CD14-positive monocyte (primary cell): ENCODE measurements at regions not wholly inside any gene's neighbourhood (a gene's known extent, or its start where the extent isn't known, plus 50 kb on each side); places are given as distances from the start of the nearest gene placed in this dataset.

Source experiments
- DNase-seq, 3 donors: peaks; one replicate each; pipeline ENCODE4 v3.0.0-alpha.2; 2011 to 2022
- H2AFZ ChIP-seq: 2 replicates; pipeline ENCODE4 v1.6.0; 2012; ENCODE audit warnings: mild to moderate bottlenecking, low read depth, low read length, inconsistent platforms; ENCODE audit not compliant: insufficient read depth, poor library complexity, severe bottlenecking
- H3K27ac ChIP-seq, 2 donors: 1 replicate in 1 of 2; 2 replicates in 1 of 2; pipeline ENCODE4 v1.5.1; 2012 to 2013; ENCODE audit warnings: low read length in 2 of 2, control low read depth in 1 of 2, inconsistent platforms in 1 of 2, low read depth in 1 of 2, mild to moderate bottlenecking in 1 of 2
- H3K27me3 ChIP-seq, 2 donors: one replicate each; pipeline versions ENCODE4 v1.6.0 to v1.6.1; 2011 to 2013; ENCODE audit warnings: low read length in 2 of 2; ENCODE audit not compliant: control insufficient read depth in 2 of 2, insufficient read depth in 2 of 2
- H3K36me3 ChIP-seq, 2 donors: replicated peaks in 1 of 2; 1 replicate in 1 of 2; 2 replicates in 1 of 2; pipeline versions ENCODE4 v1.5.1 to v1.6.1; 2012 to 2013; ENCODE audit warnings: low read length in 2 of 2, control low read depth in 1 of 2, inconsistent platforms in 1 of 2, mild to moderate bottlenecking in 1 of 2; ENCODE audit not compliant: insufficient read depth in 2 of 2, control insufficient read depth in 1 of 2
- H3K4me1 ChIP-seq, 2 donors: 1 replicate in 1 of 2; 2 replicates in 1 of 2; pipeline versions ENCODE4 v1.5.1 to v1.6.1; 2012 to 2013; ENCODE audit warnings: low read length in 2 of 2, control low read depth in 1 of 2, inconsistent platforms in 1 of 2, mild to moderate bottlenecking in 1 of 2, moderate library complexity in 1 of 2; ENCODE audit not compliant: insufficient read depth in 2 of 2, control insufficient read depth in 1 of 2
- H3K4me2 ChIP-seq: replicated peaks from 2 replicates; pipeline ENCODE3; 2012; ENCODE audit warnings: low read length, moderate library complexity, mild to moderate bottlenecking; ENCODE audit not compliant: poor library complexity, severe bottlenecking; ENCODE audit errors: extremely low read depth
- H3K4me3 ChIP-seq, 3 experiments: fragments of 200-600 bp in 1 of 3; sonication (generic) in 1 of 3; replicated peaks in 1 of 3; 1 replicate in 2 of 3; 2 replicates in 1 of 3; pipeline ENCODE4 v1.5.1; 2011 to 2013; ENCODE audit warnings: low read length in 3 of 3, mild to moderate bottlenecking in 3 of 3, control low read depth in 2 of 3, low read depth in 2 of 3, inconsistent platforms in 1 of 3, moderate library complexity in 1 of 3
- H3K79me2 ChIP-seq: 2 replicates; pipeline ENCODE4 v1.6.0; 2012; ENCODE audit warnings: mild to moderate bottlenecking, control low read depth, inconsistent platforms, low read length, moderate library complexity; ENCODE audit not compliant: insufficient read depth
- H3K9ac ChIP-seq: 2 replicates; pipeline ENCODE4 v1.6.0; 2017; ENCODE audit warnings: low read length, mild to moderate bottlenecking; ENCODE audit not compliant: insufficient read depth, poor library complexity, severe bottlenecking
- H3K9me3 ChIP-seq, 2 donors: replicated peaks in 1 of 2; 1 replicate in 1 of 2; 2 replicates in 1 of 2; pipeline versions ENCODE4 v1.5.1 to v1.6.1; 2012 to 2013; ENCODE audit warnings: low read length in 2 of 2, control low read depth in 1 of 2; ENCODE audit not compliant: control insufficient read depth in 1 of 2, insufficient read depth in 1 of 2
- H4K20me1 ChIP-seq: 2 replicates; pipeline ENCODE4 v1.6.0; 2012; ENCODE audit warnings: mild to moderate bottlenecking, low read length, control low read depth, moderate library complexity; ENCODE audit not compliant: insufficient read depth
- H3K27ac Mint-ChIP-seq, 7 donors: one replicate each; pipeline ENCODE4 v1.8.0; 2020; ENCODE audit warnings: mild to moderate bottlenecking in 7 of 7, mixed read lengths in 7 of 7, moderate library complexity in 6 of 7, inconsistent platforms in 2 of 7
- H3K27me3 Mint-ChIP-seq, 3 donors: one replicate each; pipeline ENCODE4 v1.8.0; 2021 to 2022; ENCODE audit warnings: low read depth in 3 of 3, mild to moderate bottlenecking in 3 of 3, mixed read lengths in 3 of 3, moderate library complexity in 3 of 3, inconsistent platforms in 1 of 3
- H3K36me3 Mint-ChIP-seq, 2 donors: one replicate each; pipeline ENCODE4 v1.8.0; 2020; ENCODE audit warnings: mixed read lengths in 2 of 2, inconsistent platforms in 1 of 2, mild to moderate bottlenecking in 1 of 2
- H3K4me1 Mint-ChIP-seq: one replicate; pipeline ENCODE4 v1.8.0; 2020; ENCODE audit warnings: mild to moderate bottlenecking, mixed read lengths
- H3K4me3 Mint-ChIP-seq, 2 donors: one replicate each; pipeline ENCODE4 v1.8.0; 2020; ENCODE audit warnings: mild to moderate bottlenecking in 2 of 2, mixed read lengths in 2 of 2, moderate library complexity in 1 of 2
- H3K9me3 Mint-ChIP-seq, 7 donors: one replicate each; pipeline ENCODE4 v1.8.0; 2020 to 2022; ENCODE audit warnings: mixed read lengths in 7 of 7, mild to moderate bottlenecking in 6 of 7, moderate library complexity in 6 of 7, inconsistent platforms in 2 of 7
- WGBS: methylation state at CpG from one replicate; pipeline ENCODE4 v1.1.5; 2013; ENCODE audit warnings: missing lambda C conversion rate; ENCODE audit not compliant: insufficient coverage; 5-methylcytosine and 5-hydroxymethylcytosine counted together
- intact Hi-C, 2 donors: fragments of 100-400 bp; cut with micrococcal nuclease; formaldehyde crosslinking; loops; one replicate each; pipeline versions ENCODE4 v1.15.0 to v1.15.1; 2023
- TF ChIP-seq, protein P1 (sequence below): fragments of 200-600 bp; IDR thresholded peaks from one replicate; pipeline ENCODE4 v1.8.0; 2022; ENCODE audit warnings: antibody characterized with exemption, mild to moderate bottlenecking

- Histone ChIP-seq H3K9ac (no peak overlapping the region), H2AFZ (no peak overlapping the region), H3K27me3 (no peaks in the 10 kb centered on the region), H3K9me3 (peaks cover 0 to 3% of the 10 kb centered on the region in 2 donors), H3K27ac (no peak overlapping the region), H3K4me1 (no peaks in the 10 kb centered on the region), H4K20me1 (no peaks in the 10 kb centered on the region), H3K36me3 (no peaks in the 10 kb centered on the region), H3K4me2 (no peak overlapping the region), H3K4me3 (no peak overlapping the region), H3K79me2 (no peaks in the 10 kb centered on the region)
- H3K27ac Mint-ChIP-seq: no peak overlapping the region
- H3K36me3 Mint-ChIP-seq: no peaks in the 10 kb centered on the region
- intact Hi-C loops: no loop called here
- TF ChIP-seq, protein P1, sequence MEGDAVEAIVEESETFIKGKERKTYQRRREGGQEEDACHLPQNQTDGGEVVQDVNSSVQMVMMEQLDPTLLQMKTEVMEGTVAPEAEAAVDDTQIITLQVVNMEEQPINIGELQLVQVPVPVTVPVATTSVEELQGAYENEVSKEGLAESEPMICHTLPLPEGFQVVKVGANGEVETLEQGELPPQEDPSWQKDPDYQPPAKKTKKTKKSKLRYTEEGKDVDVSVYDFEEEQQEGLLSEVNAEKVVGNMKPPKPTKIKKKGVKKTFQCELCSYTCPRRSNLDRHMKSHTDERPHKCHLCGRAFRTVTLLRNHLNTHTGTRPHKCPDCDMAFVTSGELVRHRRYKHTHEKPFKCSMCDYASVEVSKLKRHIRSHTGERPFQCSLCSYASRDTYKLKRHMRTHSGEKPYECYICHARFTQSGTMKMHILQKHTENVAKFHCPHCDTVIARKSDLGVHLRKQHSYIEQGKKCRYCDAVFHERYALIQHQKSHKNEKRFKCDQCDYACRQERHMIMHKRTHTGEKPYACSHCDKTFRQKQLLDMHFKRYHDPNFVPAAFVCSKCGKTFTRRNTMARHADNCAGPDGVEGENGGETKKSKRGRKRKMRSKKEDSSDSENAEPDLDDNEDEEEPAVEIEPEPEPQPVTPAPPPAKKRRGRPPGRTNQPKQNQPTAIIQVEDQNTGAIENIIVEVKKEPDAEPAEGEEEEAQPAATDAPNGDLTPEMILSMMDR: no peak
- peaks cover 0 to 6% (median 0%) of the 10 kb centered on the region in 7 donors for H3K9me3 Mint-ChIP-seq
- WGBS: no CpG with 5 or more reads among the region's 2 CpGs
- no peaks in the 10 kb centered on the region for H3K27me3 Mint-ChIP-seq
- no peak overlapping the region for H3K4me3 Mint-ChIP-seq
- H3K4me1 Mint-ChIP-seq: no peaks in the 10 kb centered on the region
- no peak for DNase-seq
Measured at GRCh38 chr1:103371234-103371633, 154.3 kb upstream of the RNPC3 start.

DNA sequence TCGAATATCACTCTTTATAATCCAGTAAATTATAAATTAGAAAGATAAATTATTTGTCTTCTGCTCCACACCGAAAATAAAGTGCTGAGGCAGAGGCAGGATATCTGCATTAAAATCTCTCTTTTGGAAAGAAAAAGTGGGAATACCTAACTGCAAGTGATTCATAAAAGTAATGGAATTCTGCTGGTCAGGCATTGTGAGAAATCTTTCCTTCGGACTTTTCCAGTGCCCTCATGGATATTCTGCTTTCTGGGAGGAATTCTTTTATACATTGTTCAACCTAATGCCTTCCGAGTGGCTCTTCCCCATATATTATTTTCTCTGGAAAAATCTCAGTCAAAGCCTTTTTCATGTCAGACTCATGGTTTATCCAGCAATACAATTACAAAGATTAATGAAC lies 158.3 kb upstream of the RNPC3 start:
- no peaks in the 10 kb centered on the region for H4K20me1 ChIP-seq
- no peak for DNase-seq
- no peak overlapping the region for H3K4me2 ChIP-seq
- no peaks in the 10 kb centered on the region for H3K4me1 ChIP-seq
- TF ChIP-seq, protein P1: no peak
- H3K79me2 ChIP-seq: no peaks in the 10 kb centered on the region
- intact Hi-C loops: no loop called here
- no peaks in the 10 kb centered on the region for H3K36me3 ChIP-seq
- peaks cover 0 to 3% of the 10 kb centered on the region in 2 donors for H3K9me3 ChIP-seq
- no peak overlapping the region for H3K27ac ChIP-seq
- WGBS: no CpG with 5 or more reads among the region's 4 CpGs
- H3K9ac ChIP-seq: no peak overlapping the region
- Mint-ChIP-seq H3K27me3 (no peaks in the 10 kb centered on the region), H3K4me3 (no peak overlapping the region), H3K27ac (no peak overlapping the region), H3K36me3 (no peaks in the 10 kb centered on the region), H3K4me1 (no peaks in the 10 kb centered on the region), H3K9me3 (peaks cover 0 to 8% (median 0%) of the 10 kb centered on the region in 7 donors)
- no peak overlapping the region for H3K4me3 ChIP-seq
- H2AFZ ChIP-seq: no peak overlapping the region
- H3K27me3 ChIP-seq: no peaks in the 10 kb centered on the region
